ENCODE measurements at regions not wholly inside any gene's neighbourhood (a gene's known extent, or its start where the extent isn't known, plus 50 kb on each side); places are given as distances from the start of the nearest gene placed in this dataset.

DNA sequence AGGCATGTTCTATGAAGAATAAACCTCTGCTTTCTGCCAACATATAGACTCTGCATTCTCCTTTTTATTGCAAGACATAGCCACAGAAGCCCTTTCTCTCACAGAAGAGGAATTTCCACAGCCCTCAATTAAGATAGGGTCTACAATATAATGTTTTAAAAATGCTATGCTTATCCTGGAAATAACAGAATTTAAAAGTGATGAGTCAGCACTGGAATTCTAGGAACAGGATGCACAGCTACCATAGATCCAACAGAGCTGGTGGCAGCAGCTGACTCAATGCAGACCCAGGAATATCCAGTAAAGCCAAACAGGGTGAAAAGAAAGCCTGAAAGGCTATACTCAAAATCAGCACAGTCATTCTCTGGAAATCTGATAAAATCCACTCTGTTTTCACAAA, 866.9 kb downstream of the TRIB2 start:
- H3K9ac ChIP-seq (ENCODE audit: low read length): no peak overlapping the region
- H3K27ac ChIP-seq (ENCODE audit: low read length): no peak overlapping the region
- H3K4me3 ChIP-seq (ENCODE audit: low read length): no peak overlapping the region
- no peak overlapping the region for H2AFZ ChIP-seq (ENCODE audit: low read depth, low read length)
- H3K79me2 ChIP-seq (ENCODE audit: low read length): no peaks in the 10 kb centered on the region
- H3K27me3 ChIP-seq (ENCODE audit: low read depth, low read length): no peaks in the 10 kb centered on the region
- no peaks in the 10 kb centered on the region for H3K36me3 ChIP-seq (replicated peaks; ENCODE audit: low read depth, low read length)
- H3K4me2 ChIP-seq (ENCODE audit: low read length): no peak overlapping the region
- no peaks in the 10 kb centered on the region for H3K4me1 ChIP-seq (ENCODE audit: low read length)
- H3K9me3 ChIP-seq (ENCODE audit: insufficient read depth, low read length): no peaks in the 10 kb centered on the region
- no peak for TF ChIP-seq EZH2phosphoT487 (IDR thresholded peaks at IDR 0.05; ENCODE audit: low read depth)
- TF ChIP-seq, protein P1, sequence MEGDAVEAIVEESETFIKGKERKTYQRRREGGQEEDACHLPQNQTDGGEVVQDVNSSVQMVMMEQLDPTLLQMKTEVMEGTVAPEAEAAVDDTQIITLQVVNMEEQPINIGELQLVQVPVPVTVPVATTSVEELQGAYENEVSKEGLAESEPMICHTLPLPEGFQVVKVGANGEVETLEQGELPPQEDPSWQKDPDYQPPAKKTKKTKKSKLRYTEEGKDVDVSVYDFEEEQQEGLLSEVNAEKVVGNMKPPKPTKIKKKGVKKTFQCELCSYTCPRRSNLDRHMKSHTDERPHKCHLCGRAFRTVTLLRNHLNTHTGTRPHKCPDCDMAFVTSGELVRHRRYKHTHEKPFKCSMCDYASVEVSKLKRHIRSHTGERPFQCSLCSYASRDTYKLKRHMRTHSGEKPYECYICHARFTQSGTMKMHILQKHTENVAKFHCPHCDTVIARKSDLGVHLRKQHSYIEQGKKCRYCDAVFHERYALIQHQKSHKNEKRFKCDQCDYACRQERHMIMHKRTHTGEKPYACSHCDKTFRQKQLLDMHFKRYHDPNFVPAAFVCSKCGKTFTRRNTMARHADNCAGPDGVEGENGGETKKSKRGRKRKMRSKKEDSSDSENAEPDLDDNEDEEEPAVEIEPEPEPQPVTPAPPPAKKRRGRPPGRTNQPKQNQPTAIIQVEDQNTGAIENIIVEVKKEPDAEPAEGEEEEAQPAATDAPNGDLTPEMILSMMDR (IDR thresholded peaks at IDR 0.05; ENCODE audit: low read depth, low read length): no peak
- no peaks in the 10 kb centered on the region for H4K20me1 ChIP-seq (ENCODE audit: insufficient read depth, low read length)

DNA sequence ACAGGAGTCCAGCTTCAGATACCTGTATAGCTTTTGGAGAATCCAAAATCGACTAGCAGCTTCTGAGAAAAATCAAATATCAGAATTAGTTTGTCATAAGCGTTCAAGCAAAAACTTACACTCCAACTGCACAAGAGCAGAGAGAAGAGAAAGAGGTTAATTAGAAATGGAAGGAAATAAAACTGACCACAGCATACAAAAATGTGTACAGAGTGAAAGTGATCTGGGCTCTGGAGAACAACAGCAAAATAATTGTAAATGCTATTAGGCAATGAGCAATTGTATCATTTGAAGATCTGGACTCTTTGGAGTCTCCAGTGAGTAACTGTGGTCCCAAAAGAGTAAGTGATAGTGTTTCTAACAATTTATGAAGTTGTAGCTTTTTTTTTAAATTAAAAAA, 867.3 kb downstream of the TRIB2 start:
- Histone ChIP-seq H3K27ac (ENCODE audit: low read length) (no peak overlapping the region), H3K79me2 (ENCODE audit: low read length) (no peaks in the 10 kb centered on the region), H3K4me1 (ENCODE audit: low read length) (no peaks in the 10 kb centered on the region), H4K20me1 (ENCODE audit: insufficient read depth, low read length) (no peaks in the 10 kb centered on the region), H3K4me2 (ENCODE audit: low read length) (no peak overlapping the region), H3K9ac (ENCODE audit: low read length) (no peak overlapping the region), H3K9me3 (ENCODE audit: insufficient read depth, low read length) (no peaks in the 10 kb centered on the region), H3K4me3 (ENCODE audit: low read length) (no peak overlapping the region), H3K36me3 (replicated peaks; ENCODE audit: low read depth, low read length) (no peaks in the 10 kb centered on the region), H3K27me3 (ENCODE audit: low read depth, low read length) (no peaks in the 10 kb centered on the region), H2AFZ (ENCODE audit: low read depth, low read length) (no peak overlapping the region)
- TF ChIP-seq, protein P1 (IDR thresholded peaks at IDR 0.05; ENCODE audit: low read depth, low read length): no peak
- no peak for TF ChIP-seq EZH2phosphoT487 (IDR thresholded peaks at IDR 0.05; ENCODE audit: low read depth)

DNA sequence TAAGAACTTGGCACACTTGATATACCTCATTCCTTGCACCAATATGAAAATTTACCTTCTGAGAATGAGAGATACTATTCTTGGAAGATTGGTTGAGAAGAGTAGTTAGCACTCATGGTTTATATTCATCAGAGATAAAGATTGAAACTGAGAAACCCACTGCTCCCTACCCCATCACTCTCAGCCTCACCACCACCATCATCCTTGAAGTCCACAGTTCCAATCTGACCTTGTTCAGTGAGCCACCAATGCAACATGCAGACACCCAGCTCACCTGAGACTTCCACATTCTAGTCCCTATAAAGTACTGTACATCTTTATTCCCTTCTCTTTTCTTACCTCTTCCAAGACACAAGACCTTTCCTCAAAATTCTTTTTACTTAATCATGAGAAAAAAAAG, 869.0 kb downstream of the TRIB2 start:
- no peaks in the 10 kb centered on the region for H3K9me3 ChIP-seq (ENCODE audit: insufficient read depth, low read length)
- no peak overlapping the region for H3K9ac ChIP-seq (ENCODE audit: low read length)
- H3K79me2 ChIP-seq (ENCODE audit: low read length): no peaks in the 10 kb centered on the region
- H3K4me3 ChIP-seq (ENCODE audit: low read length): no peak overlapping the region
- TF ChIP-seq, protein P1 (IDR thresholded peaks at IDR 0.05; ENCODE audit: low read depth, low read length): no peak
- no peak for TF ChIP-seq EZH2phosphoT487 (IDR thresholded peaks at IDR 0.05; ENCODE audit: low read depth)
- H3K27ac ChIP-seq (ENCODE audit: low read length): no peak overlapping the region
- no peaks in the 10 kb centered on the region for H3K4me1 ChIP-seq (ENCODE audit: low read length)
- no peak overlapping the region for H3K4me2 ChIP-seq (ENCODE audit: low read length)
- no peaks in the 10 kb centered on the region for H3K36me3 ChIP-seq (replicated peaks; ENCODE audit: low read depth, low read length)
- H2AFZ ChIP-seq (ENCODE audit: low read depth, low read length): no peak overlapping the region
- no peaks in the 10 kb centered on the region for H3K27me3 ChIP-seq (ENCODE audit: low read depth, low read length)
- H4K20me1 ChIP-seq (ENCODE audit: insufficient read depth, low read length): no peaks in the 10 kb centered on the region

DNA sequence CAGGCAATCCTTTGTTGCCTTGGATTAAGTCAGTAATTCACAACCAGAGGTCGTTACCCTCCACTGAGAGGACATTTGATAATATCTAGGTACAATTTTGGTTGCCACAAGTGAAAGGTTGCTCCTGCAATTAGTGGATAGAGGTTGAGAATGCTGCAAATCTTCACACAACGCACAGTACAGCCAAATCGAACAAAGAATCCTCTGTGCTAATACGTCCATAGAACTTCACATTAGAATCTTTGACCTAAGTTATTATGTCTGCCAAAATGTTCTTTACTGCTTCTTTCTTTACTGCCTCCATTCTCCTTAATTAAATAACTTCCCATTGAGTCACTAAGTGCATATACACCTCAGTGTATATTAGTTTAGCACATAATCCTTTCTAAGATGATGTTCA, 879.5 kb downstream of the TRIB2 start:
- no peak overlapping the region for H2AFZ ChIP-seq (ENCODE audit: low read depth, low read length)
- no peaks in the 10 kb centered on the region for H3K79me2 ChIP-seq (ENCODE audit: low read length)

More for the DNA sequence above, 879.5 kb downstream of the TRIB2 start:
- no peak for TF ChIP-seq EZH2phosphoT487 (IDR thresholded peaks at IDR 0.05; ENCODE audit: low read depth)
- TF ChIP-seq, protein P1 (IDR thresholded peaks at IDR 0.05; ENCODE audit: low read depth, low read length): no peak
- no peaks in the 10 kb centered on the region for H3K27me3 ChIP-seq (ENCODE audit: low read depth, low read length)
- H4K20me1 ChIP-seq (ENCODE audit: insufficient read depth, low read length): no peaks in the 10 kb centered on the region
- H3K4me2 ChIP-seq (ENCODE audit: low read length): no peak overlapping the region
- H3K4me3 ChIP-seq (ENCODE audit: low read length): no peak overlapping the region
- no peaks in the 10 kb centered on the region for H3K36me3 ChIP-seq (replicated peaks; ENCODE audit: low read depth, low read length)
- no peak overlapping the region for H3K9ac ChIP-seq (ENCODE audit: low read length)
- no peaks in the 10 kb centered on the region for H3K9me3 ChIP-seq (ENCODE audit: insufficient read depth, low read length)
- no peaks in the 10 kb centered on the region for H3K4me1 ChIP-seq (ENCODE audit: low read length)
- H3K27ac ChIP-seq (ENCODE audit: low read length): no peak overlapping the region

Data from OCI-LY3 (cell line).